ENCODE measurements at regions not wholly inside any gene's neighbourhood (a gene's known extent, or its start where the extent isn't known, plus 50 kb on each side); places are given as distances from the start of the nearest gene placed in this dataset.

DNA sequence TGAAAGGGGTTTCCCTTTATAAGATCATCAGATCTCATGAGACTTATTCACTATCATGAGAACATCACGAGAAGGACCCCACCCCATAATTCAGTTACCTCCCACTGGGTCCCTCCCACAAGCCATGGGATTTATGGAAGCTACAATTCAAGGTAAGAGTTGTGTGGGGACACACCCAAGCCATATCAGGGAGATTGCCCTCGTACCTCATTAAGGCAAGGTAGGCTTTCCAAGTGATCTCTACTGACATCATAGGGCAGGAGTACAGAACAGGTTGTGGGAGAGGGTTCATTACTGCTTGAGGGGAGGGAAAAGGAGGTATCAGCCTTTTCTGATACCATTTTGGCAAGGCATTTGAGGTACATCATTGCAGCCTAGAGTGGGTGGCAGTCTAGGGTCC is 524.6 kb downstream of the PRKD1 start:
- TF ChIP-seq, protein P1, sequence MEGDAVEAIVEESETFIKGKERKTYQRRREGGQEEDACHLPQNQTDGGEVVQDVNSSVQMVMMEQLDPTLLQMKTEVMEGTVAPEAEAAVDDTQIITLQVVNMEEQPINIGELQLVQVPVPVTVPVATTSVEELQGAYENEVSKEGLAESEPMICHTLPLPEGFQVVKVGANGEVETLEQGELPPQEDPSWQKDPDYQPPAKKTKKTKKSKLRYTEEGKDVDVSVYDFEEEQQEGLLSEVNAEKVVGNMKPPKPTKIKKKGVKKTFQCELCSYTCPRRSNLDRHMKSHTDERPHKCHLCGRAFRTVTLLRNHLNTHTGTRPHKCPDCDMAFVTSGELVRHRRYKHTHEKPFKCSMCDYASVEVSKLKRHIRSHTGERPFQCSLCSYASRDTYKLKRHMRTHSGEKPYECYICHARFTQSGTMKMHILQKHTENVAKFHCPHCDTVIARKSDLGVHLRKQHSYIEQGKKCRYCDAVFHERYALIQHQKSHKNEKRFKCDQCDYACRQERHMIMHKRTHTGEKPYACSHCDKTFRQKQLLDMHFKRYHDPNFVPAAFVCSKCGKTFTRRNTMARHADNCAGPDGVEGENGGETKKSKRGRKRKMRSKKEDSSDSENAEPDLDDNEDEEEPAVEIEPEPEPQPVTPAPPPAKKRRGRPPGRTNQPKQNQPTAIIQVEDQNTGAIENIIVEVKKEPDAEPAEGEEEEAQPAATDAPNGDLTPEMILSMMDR (IDR thresholded peaks at IDR 0.05), result no peak
- TF ChIP-seq POLR2A (IDR thresholded peaks at IDR 0.05) (no peak), POLR2AphosphoS5 (IDR thresholded peaks at IDR 0.05) (no peak), EP300 (IDR thresholded peaks at IDR 0.05) (no peak)

All from suprapubic skin (tissue), 4 donors.